Ecto neural progenitor cell (in vitro differentiated cells): ENCODE measurements at regions not wholly inside any gene's neighbourhood (a gene's known extent, or its start where the extent isn't known, plus 50 kb on each side); places are given as distances from the start of the nearest gene placed in this dataset.

Experiments used
- DNase-seq: peaks from one replicate; pipeline ENCODE4 v3.0.0-alpha.2; 2018; ENCODE audit warnings: low spot score

DNA sequence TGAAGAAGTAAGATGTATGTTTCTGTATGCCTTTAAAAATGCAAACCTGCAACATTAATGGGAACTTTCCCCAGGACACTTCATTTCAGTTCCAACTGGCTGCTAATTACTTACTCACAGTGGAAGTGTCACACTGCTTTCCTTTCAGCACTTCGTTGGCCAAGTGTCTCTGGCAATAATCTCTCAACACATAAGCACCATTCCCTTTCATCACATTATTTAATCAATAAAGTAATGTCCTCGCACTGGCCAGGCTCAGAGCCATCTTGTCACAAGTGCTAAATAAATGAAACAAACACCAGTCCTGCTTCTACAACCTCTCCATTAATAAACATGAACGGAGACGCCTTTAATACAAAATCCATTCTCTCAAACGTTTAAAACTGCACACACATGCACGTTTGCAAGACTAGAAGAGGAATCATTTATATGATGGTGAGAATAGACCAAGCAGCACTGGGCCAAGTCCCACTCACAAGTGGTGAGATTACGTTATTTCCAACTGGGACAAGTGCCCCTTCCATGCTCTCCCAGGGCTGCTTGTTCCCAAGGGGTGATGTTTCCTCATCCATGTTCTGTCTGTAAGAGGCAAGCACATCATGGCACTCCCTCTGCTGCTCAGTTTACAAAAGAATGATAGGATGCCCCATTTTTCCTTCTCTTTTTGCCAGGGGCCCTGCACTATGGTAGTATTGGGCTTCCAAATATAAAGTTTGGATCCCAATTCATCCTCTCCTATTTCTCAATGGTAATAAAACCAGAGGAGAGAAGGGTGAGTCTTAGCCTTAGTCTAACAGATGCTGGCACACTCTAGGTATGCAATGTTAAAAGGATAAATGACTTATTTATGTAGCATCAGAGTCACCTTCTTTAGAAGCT lies 56.8 kb upstream of the ETAA1 start:
- DNase-seq: no peak

DNA sequence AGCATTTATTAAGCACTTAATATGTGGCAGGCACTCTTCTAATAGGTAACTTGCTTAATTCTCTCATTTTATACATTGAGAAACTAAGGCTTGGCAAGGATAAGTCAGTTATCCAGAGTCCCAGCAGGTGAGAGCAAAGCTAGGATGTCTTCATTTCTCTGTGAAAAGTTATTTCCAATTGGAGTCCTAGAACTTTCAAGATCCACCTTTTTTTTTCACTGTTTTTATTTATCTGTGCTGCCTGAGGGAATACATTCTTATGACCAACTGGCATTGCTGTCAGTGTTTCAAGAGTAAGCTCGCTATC lies 56.2 kb upstream of the ETAA1 start:
- DNase-seq: no peak

DNA sequence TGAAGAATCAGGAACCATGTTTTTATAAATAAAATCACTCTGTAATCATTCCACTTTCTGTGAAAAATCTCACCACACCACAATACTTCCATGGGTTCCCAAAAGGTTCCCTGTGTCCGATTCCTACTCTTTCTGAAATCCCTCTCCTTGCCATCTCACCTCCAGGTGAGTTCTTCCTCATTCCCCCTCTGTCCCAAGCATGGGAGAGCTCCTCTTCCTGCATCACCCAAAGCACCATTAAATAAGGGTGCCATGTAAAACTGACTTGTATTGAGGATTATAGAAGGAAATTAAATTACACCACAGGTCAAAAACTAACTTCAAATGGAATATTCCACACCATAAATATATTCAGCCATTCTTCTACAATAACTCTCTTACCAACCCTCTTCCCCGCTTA lies 55.8 kb upstream of the ETAA1 start:
- no peak for DNase-seq

DNA sequence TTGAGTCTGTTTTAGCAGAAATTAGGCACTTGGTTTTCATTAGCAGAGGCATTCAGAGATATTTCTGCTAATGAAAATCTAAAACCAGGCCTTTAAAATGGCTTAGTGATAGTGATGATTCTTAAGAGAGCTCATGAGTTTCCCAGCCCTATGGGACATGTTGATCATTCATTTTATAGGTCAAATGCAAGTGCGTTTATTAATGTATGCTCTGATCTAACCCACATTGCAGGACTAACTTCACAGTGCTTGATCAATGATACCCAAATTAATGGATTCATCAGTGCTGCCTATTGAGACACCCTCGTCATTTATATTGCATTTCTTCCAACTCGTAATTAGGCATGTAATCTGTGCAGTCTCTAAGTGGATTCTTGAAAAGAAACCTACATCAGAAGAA lies 54.7 kb upstream of the ETAA1 start:
- DNase-seq: no peak

DNA sequence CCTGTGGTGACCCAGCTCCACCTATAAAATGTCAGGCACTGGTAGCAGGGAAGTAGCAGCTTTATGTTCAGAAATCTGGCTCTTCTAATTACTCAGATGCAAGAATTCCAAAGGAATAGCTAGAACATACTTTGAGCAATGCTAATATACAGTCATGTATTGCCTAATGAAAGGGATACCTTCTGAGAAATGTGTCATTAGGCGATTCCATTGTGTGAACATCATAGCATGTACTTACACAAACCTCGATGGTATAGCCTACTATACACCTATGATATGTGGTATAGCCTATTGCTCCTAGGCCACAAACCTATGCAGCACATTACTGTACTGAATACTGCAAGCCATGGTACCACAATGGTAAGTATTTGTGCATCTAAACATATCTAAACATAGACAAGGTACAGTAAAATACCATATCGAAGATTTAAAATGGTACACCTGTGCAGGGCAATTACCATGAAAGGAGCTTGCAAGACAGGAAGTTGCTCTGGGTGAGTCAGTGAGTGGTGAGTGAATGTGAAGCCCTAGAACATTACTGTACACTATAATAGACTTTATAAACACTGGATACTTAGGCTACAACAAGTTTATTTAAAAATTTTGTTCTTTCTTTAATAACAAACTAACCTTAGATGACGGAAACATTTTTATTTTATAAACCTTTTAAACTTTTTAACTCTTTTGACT lies 50.3 kb upstream of the ETAA1 start:
- DNase-seq: no peak
